ENCODE measurements at regions not wholly inside any gene's neighbourhood (a gene's known extent, or its start where the extent isn't known, plus 50 kb on each side); places are given as distances from the start of the nearest gene placed in this dataset.

DNA sequence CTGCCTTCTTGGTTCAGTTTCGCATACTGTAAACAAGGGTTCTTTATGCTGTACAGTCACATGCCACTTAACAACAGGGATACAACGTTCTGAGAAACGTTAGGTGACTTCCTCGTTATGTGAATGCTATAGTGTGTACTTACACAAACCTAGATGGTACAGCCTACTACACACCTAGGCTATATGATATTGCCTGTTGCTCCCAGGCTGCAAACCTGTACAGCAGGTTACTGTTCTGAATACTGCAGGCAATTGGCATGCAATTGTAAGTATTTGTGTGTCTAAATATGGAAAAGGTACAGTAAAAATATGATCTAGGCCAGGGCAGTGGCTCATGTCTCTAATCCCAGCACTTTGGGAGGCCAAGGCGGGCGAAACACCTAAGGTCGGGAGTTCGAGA is 85.7 kb upstream of the PRDM11 start:
- TF ChIP-seq TFCP2L1 (CRISPR knock-in tag; IDR thresholded peaks at IDR 0.05) (no peak), CBX8 (IDR thresholded peaks at IDR 0.05) (no peak), CEBPB (IDR thresholded peaks at IDR 0.05) (no peak), MAZ (IDR thresholded peaks at IDR 0.05; ENCODE audit: borderline replicate concordance, low read depth, low read length) (no peak), POLR2AphosphoS2 (conservative IDR thresholded peaks at IDR 0.05; ENCODE audit: low read length) (no peak), HOXB5 (CRISPR knock-in tag; IDR thresholded peaks at IDR 0.05) (no peak), CHD2 (IDR thresholded peaks at IDR 0.05; ENCODE audit: low read length, partially characterized antibody) (no peak), RFX5 (IDR thresholded peaks at IDR 0.05) (no peak), KDM1A (IDR thresholded peaks at IDR 0.05; ENCODE audit: low read depth) (no peak)
- TF ChIP-seq, protein P1, sequence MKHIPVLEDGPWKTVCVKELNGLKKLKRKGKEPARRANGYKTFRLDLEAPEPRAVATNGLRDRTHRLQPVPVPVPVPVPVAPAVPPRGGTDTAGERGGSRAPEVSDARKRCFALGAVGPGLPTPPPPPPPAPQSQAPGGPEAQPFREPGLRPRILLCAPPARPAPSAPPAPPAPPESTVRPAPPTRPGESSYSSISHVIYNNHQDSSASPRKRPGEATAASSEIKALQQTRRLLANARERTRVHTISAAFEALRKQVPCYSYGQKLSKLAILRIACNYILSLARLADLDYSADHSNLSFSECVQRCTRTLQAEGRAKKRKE (CRISPR knock-in tag; IDR thresholded peaks at IDR 0.05; ENCODE audit: low read depth): no peak
- ChIA-PET CTCF (interaction anchor here (0.9 to 2.9 kb wide), 2 partner anchors 42 to 111 kb away, joined by 4 to 11 read pairs; no protein-coding TSS in a partner anchor), POLR2A (no interaction called here)
- DNase-seq (ENCODE audit: low read depth in 1 of 2, low spot score in 1 of 2) (no peak), FAIRE-seq (peak; percentile 68), ATAC-seq (no peak)
- H3K27ac ChIP-seq: no peak overlapping the region
- H3K4me2 ChIP-seq: no peak overlapping the region
- no peaks in the 10 kb centered on the region; the same call in 2 of the 3 replicates for H3K9me3 ChIP-seq
- no peak overlapping the region for H3K4me3 ChIP-seq
- 0 out of 3 replicates have a peak, but pooled peaks cover 4% of the 10 kb centered on the region for H3K4me1 ChIP-seq
- WGBS (ENCODE audit: missing lambda C conversion rate): 76% methylated on average over 8 of the region's 8 CpGs

DNA sequence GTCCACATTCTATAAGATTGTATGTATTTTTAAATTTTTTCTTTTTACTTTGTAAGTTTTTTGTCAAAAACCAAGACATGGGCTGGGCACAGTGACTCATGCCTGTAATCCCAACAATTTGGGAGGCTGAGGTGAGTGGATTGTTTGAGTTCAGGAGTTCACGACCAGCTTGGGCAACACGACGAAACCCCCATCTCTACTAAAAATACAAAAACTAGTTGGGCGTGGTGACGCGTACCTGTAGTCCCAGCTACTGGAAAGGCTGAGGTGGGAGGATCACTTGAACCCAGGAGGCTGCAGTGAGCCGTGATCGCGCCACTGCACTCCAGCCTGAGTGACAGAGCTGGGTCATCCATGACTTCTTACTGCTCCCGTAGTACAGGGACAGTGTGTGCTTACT is 84.8 kb upstream of the PRDM11 start:
- CTCF ChIA-PET: interaction anchor here (0.7 to 2.9 kb wide), 4 partner anchors 41 to 420 kb away, joined by 3 to 11 read pairs (median 4); no protein-coding TSS in a partner anchor
- Histone ChIP-seq H3K4me1 (0 out of 3 replicates have a peak, but pooled peaks cover 4% of the 10 kb centered on the region), H3K27ac (no peak overlapping the region), H3K4me2 (no peak overlapping the region), H3K4me3 (no peak overlapping the region), H3K9me3 (no peaks in the 10 kb centered on the region; the same call in 2 of the 3 replicates)
- no peak for TF ChIP-seq NR3C1 (IDR thresholded peaks at IDR 0.05)
- TF ChIP-seq JUN (IDR thresholded peaks at IDR 0.05): no peak
- no peak for TF ChIP-seq MAFK (IDR thresholded peaks at IDR 0.05; ENCODE audit: partially characterized antibody)
- no peak for TF ChIP-seq ZFP36 (IDR thresholded peaks at IDR 0.05; ENCODE audit: borderline replicate concordance, partially characterized antibody)
- TF ChIP-seq HOXB13 (CRISPR knock-in tag; IDR thresholded peaks at IDR 0.05; ENCODE audit: low read depth): no peak
- no peak for TF ChIP-seq ZC3H11A (IDR thresholded peaks at IDR 0.05)
- TF ChIP-seq FOXS1 (CRISPR knock-in tag; IDR thresholded peaks at IDR 0.05): no peak
- TF ChIP-seq, protein P2, sequence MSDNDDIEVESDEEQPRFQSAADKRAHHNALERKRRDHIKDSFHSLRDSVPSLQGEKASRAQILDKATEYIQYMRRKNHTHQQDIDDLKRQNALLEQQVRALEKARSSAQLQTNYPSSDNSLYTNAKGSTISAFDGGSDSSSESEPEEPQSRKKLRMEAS (IDR thresholded peaks at IDR 0.05): no peak
- TF ChIP-seq EP300 (IDR thresholded peaks at IDR 0.05): no peak
- no peak for TF ChIP-seq GATA3 (IDR thresholded peaks at IDR 0.05; ENCODE audit: borderline replicate concordance)
- TF ChIP-seq RARB (CRISPR knock-in tag; IDR thresholded peaks at IDR 0.05): no peak
- no peak for TF ChIP-seq HOXB5 (CRISPR knock-in tag; IDR thresholded peaks at IDR 0.05)
- TF ChIP-seq POLR2A (IDR thresholded peaks at IDR 0.05; ENCODE audit: low read length): no peak
- TF ChIP-seq, protein P3, sequence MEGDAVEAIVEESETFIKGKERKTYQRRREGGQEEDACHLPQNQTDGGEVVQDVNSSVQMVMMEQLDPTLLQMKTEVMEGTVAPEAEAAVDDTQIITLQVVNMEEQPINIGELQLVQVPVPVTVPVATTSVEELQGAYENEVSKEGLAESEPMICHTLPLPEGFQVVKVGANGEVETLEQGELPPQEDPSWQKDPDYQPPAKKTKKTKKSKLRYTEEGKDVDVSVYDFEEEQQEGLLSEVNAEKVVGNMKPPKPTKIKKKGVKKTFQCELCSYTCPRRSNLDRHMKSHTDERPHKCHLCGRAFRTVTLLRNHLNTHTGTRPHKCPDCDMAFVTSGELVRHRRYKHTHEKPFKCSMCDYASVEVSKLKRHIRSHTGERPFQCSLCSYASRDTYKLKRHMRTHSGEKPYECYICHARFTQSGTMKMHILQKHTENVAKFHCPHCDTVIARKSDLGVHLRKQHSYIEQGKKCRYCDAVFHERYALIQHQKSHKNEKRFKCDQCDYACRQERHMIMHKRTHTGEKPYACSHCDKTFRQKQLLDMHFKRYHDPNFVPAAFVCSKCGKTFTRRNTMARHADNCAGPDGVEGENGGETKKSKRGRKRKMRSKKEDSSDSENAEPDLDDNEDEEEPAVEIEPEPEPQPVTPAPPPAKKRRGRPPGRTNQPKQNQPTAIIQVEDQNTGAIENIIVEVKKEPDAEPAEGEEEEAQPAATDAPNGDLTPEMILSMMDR (IDR thresholded peaks at IDR 0.05): no peak
- TF ChIP-seq, protein P4, sequence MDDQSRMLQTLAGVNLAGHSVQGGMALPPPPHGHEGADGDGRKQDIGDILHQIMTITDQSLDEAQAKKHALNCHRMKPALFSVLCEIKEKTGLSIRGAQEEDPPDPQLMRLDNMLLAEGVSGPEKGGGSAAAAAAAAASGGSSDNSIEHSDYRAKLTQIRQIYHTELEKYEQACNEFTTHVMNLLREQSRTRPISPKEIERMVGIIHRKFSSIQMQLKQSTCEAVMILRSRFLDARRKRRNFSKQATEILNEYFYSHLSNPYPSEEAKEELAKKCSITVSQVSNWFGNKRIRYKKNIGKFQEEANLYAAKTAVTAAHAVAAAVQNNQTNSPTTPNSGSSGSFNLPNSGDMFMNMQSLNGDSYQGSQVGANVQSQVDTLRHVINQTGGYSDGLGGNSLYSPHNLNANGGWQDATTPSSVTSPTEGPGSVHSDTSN (IDR thresholded peaks at IDR 0.05): no peak
- TF ChIP-seq FOSL2 (IDR thresholded peaks at IDR 0.05): no peak
- no peak for TF ChIP-seq FOSL2 (CRISPR knock-in tag; IDR thresholded peaks at IDR 0.05)
- TF ChIP-seq, protein P5, sequence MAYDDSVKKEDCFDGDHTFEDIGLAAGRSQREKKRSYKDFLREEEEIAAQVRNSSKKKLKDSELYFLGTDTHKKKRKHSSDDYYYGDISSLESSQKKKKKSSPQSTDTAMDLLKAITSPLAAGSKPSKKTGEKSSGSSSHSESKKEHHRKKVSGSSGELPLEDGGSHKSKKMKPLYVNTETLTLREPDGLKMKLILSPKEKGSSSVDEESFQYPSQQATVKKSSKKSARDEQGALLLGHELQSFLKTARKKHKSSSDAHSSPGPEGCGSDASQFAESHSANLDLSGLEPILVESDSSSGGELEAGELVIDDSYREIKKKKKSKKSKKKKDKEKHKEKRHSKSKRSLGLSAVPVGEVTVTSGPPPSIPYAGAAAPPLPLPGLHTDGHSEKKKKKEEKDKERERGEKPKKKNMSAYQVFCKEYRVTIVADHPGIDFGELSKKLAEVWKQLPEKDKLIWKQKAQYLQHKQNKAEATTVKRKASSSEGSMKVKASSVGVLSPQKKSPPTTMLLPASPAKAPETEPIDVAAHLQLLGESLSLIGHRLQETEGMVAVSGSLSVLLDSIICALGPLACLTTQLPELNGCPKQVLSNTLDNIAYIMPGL (CRISPR knock-in tag; IDR thresholded peaks at IDR 0.05; ENCODE audit: borderline replicate concordance): no peak
- FAIRE-seq (no peak), DNase-seq (ENCODE audit: low read depth in 1 of 2, low spot score in 1 of 2) (no peak), ATAC-seq (no peak)
- POLR2A ChIA-PET: no interaction called here
- 68% methylated on average over 10 of the region's 10 CpGs for WGBS (ENCODE audit: missing lambda C conversion rate)

Measured in A549 (cell line).